ACC112 (cell line): ENCODE measurements at regions not wholly inside any gene's neighbourhood (a gene's known extent, or its start where the extent isn't known, plus 50 kb on each side); places are given as distances from the start of the nearest gene placed in this dataset.

Experiments
- H2AFZ ChIP-seq: fragments of 200-600 bp; sonication (generic); one replicate; pipeline ENCODE4 v1.6.0; 2017; ENCODE audit warnings: antibody characterized with exemption, low read length; ENCODE audit not compliant: unreplicated experiment
- H3K27ac ChIP-seq: fragments of 200-600 bp; sonication (generic); 2 replicates; pipeline ENCODE4 v1.5.1; 2014; ENCODE audit warnings: low read depth, mild to moderate bottlenecking, antibody characterized with exemption, low read length, moderate library complexity
- H3K27me3 ChIP-seq: fragments of 200-600 bp; sonication (generic); 2 replicates; pipeline ENCODE4 v1.6.1; 2014; ENCODE audit warnings: mild to moderate bottlenecking, antibody characterized with exemption, low read length, moderate library complexity, mixed read lengths; ENCODE audit not compliant: insufficient read depth
- H3K36me3 ChIP-seq: fragments of 200-600 bp; sonication (generic); 2 replicates; pipeline ENCODE4 v1.6.1; 2016; ENCODE audit warnings: mild to moderate bottlenecking, antibody characterized with exemption, low read length, moderate library complexity, mixed read lengths; ENCODE audit not compliant: insufficient read depth
- H3K4me1 ChIP-seq: fragments of 200-600 bp; sonication (generic); one replicate; pipeline ENCODE4 v1.6.1; 2016; ENCODE audit warnings: low read length, mixed read lengths; ENCODE audit not compliant: insufficient read depth, unreplicated experiment, control insufficient read depth
- H3K4me3 ChIP-seq: fragments of 200-600 bp; sonication (generic); 2 replicates; pipeline ENCODE4 v1.5.1; 2014; ENCODE audit warnings: mild to moderate bottlenecking, low read depth, low read length
- H3K79me2 ChIP-seq: fragments of 200-600 bp; sonication (generic); one replicate; pipeline ENCODE4 v1.6.0; 2016; ENCODE audit warnings: low read length; ENCODE audit not compliant: control insufficient read depth, unreplicated experiment, insufficient read depth

DNA sequence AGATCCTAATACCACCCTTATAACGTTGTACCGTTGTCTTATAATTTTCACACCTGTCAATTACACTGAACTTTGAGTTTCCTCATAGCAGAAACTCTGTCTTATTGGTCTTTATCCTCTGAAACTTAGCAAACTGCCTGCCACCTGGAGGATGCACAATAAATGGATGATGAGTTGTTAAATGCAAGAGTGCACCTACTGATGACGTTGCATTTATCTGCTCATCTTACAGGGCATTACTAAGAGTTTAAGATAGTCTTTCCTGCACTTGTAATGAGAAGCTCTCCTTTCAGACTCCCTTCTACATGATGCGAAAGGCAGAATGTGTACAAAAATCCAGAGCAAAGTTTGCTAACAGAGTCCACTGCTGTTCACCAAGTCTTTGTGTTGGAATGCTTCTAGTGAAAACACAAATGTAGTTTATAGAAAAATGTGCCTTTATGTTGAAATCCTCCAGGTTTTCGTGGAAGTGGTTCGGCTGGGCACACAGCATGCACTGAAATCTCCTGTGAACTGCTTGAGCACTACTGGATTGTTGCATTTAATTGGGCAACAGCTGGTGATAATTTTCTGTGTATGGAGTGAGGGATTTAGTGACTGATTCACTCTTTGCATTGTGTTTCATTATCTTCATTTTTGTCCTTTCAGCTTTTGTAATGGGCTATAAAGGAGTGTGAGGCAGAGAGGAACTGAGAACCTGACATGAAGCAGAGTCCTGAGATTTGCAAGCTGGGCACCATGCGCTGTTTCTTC, 665.8 kb upstream of the ID2 start:
- Histone ChIP-seq H3K79me2 (no peaks in the 10 kb centered on the region), H3K27me3 (no peaks in the 10 kb centered on the region), H3K27ac (no peak overlapping the region), H2AFZ (no peak overlapping the region), H3K36me3 (no peaks in the 10 kb centered on the region), H3K4me3 (no peak overlapping the region), H3K4me1 (no peaks in the 10 kb centered on the region)

DNA sequence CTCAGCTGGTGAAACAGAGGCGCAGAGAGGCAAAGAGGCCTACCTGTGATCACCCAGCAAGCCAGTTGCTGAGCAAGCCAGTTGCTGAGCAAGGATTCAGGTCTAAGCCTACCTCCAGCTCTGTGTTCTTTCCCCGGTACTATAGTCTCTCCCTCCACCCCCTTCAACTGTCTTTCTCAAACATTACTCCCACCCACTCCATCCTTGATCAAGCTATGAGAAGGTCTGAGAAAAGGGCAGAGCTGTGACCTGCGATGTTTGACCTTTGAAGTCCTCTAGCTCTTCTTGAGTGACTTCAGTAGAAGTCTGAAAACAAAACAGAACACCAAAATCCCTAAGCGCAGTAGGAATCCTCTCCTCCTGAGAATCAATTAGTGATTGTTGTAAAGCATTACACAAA, 665.2 kb upstream of the ID2 start:
- H3K4me1 ChIP-seq, result no peaks in the 10 kb centered on the region
- H3K27ac ChIP-seq, result no peak overlapping the region
- H3K79me2 ChIP-seq, result no peaks in the 10 kb centered on the region
- H3K4me3 ChIP-seq, result no peak overlapping the region
- no peaks in the 10 kb centered on the region for H3K36me3 ChIP-seq
- no peak overlapping the region for H2AFZ ChIP-seq
- H3K27me3 ChIP-seq, result no peaks in the 10 kb centered on the region

DNA sequence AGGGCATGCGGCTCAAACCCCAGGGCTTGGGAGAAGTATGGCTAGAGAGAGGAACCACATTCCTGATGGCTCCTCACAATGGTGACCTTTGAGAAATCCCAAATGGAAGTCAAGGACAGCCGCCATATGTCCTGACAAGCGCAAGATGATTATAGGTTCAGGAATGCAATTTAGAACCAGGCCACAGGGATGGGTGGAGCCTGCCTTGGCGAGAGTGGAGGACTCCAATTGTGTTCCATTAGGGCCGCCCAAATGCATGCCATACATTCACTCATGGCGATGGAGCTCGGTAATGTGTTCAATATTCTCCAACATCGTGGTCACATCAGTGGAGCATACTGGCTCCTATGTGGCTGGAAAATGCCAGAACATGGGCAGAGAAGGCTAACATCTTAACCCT, 662.9 kb upstream of the ID2 start:
- H3K4me3 ChIP-seq, result no peak overlapping the region
- H2AFZ ChIP-seq, result no peak overlapping the region
- H3K27me3 ChIP-seq, result no peaks in the 10 kb centered on the region
- H3K79me2 ChIP-seq, result no peaks in the 10 kb centered on the region
- H3K27ac ChIP-seq, result no peak overlapping the region
- H3K4me1 ChIP-seq, result no peaks in the 10 kb centered on the region
- no peaks in the 10 kb centered on the region for H3K36me3 ChIP-seq

DNA sequence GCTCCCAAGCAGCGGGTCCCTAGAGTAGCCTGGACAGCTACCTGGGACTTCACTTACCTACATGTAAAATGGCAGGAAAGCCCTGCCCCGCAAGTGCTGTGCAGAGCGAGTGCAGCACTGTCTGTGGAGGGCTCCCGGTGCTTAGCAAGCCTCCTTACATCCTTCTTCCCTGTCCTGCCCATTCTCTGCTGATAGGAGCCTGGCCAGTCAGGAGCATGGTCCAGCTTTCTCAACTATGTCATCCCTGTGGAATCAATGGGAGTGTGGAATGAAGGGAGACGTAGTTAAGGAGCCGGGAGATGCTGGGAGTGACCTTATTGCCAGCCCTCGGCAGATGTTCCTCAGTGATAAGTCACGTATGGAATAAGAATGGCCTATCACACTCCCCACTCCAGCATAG, 661.9 kb upstream of the ID2 start:
- no peak overlapping the region for H3K4me3 ChIP-seq
- H3K27ac ChIP-seq, result no peak overlapping the region
- no peaks in the 10 kb centered on the region for H3K4me1 ChIP-seq
- H3K27me3 ChIP-seq, result no peaks in the 10 kb centered on the region; the same call in 1 of the 2 replicates
- H3K79me2 ChIP-seq, result no peaks in the 10 kb centered on the region
- H2AFZ ChIP-seq, result no peak overlapping the region
- H3K36me3 ChIP-seq, result no peaks in the 10 kb centered on the region

DNA sequence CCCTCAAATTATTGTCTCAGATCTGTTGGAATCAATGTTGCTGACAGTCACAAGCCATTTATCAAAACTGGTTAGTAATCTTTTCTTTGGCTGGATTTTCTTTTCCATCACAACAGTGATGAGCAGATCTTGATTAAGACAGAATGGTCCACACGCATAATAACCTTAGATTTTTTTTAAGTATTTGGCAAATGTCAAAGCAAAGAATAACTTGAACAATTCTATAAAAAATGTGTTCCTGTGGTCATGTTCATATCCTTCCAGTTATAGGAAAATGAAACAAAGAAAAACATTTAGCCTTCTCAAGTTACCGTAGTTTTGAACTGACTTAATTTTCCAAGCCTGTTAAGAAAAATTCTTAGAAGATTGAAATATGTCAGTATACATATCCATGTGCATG, 659.9 kb upstream of the ID2 start:
- Histone ChIP-seq H3K4me3 (peak overlapping the region; percentile 37; the same call in 1 of the 2 replicates), H3K27me3 (no peaks in the 10 kb centered on the region; the same call in 1 of the 2 replicates), H3K4me1 (no peaks in the 10 kb centered on the region), H3K36me3 (no peaks in the 10 kb centered on the region), H2AFZ (no peak overlapping the region), H3K27ac (no peak overlapping the region), H3K79me2 (no peaks in the 10 kb centered on the region)

DNA sequence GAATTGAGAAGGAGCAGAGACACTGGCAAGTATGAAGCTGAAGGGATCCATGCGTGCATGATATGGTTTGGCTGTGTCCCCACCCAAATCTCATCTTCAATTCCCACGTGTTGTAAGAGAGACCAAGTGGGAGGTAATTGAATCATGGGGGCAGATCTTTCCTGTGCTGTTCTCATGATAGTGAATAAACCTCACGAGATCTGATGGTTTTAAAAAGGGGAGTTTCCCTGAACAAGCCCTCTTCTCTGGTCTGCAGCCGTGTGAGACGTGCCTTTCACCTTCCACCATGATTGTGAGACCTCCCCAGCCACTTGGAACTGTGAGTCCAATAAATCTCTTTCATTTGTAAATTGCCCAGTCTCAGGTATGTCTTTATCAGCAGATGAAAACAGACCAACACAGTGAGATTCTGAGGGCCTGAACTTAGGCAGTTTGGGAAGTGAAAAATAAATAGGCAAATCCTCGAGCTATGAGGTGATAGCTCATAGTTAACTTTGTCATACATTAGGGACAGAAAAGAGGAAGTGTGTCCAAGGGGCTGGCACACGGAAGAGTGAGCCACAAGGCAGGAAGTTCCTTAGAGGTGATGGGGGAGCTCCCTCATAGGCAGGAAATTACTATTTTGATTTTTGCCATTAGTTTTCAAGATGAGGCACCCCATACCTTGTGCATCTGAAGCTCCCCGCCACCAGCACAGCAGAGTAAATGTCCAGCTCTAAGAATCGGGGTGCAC, 658.8 kb upstream of the ID2 start:
- no peak overlapping the region for H3K27ac ChIP-seq
- H3K79me2 ChIP-seq, result no peaks in the 10 kb centered on the region
- H2AFZ ChIP-seq, result no peak overlapping the region
- H3K36me3 ChIP-seq, result no peaks in the 10 kb centered on the region
- no peak overlapping the region for H3K4me3 ChIP-seq
- no peaks in the 10 kb centered on the region; the same call in 1 of the 2 replicates for H3K27me3 ChIP-seq
- H3K4me1 ChIP-seq, result no peaks in the 10 kb centered on the region

DNA sequence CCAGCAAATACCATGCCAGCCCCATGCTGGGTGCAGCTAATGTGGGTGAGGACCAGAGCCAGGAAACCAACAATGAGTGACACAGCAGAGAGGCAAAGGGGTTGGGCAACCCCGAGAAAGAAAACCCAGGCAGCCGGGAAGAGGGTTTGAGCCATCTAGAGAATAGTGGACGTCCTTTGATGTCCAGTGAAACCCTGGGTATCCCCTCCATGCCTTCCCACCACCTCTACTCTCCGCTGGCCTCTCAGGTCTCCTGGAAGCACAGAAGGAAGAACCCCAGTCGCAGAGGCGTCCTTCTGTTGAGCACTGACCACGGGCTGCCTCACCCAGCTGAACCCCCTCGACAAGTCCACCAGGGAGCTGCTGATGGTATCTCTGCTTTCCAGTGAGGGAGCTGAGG, 657.4 kb upstream of the ID2 start:
- H3K27ac ChIP-seq, result no peak overlapping the region
- H3K4me1 ChIP-seq, result no peaks in the 10 kb centered on the region
- H3K79me2 ChIP-seq, result no peaks in the 10 kb centered on the region
- no peaks in the 10 kb centered on the region for H3K36me3 ChIP-seq
- no peaks in the 10 kb centered on the region; the same call in 1 of the 2 replicates for H3K27me3 ChIP-seq
- no peak overlapping the region for H3K4me3 ChIP-seq
- no peak overlapping the region for H2AFZ ChIP-seq

DNA sequence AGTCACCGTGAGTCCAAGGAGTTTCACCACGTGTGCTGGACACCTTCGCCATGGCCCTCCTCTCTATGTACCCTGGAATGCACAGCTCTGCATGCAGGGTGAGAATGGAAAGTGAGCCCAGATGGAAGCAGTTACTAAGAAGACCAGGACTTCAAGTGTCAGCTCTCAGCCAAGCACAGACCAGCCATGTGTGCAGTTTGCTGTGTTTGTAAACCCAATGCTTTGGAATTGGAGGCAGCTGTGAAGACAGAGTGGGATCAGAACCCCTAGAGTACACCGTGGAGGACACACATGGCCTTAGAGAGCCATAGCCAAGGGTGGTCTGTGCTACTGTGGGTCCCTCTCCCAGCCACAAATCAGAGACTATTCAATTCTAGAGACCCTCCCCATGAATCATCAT, 655.5 kb upstream of the ID2 start:
- no peak overlapping the region for H3K27ac ChIP-seq

DNA sequence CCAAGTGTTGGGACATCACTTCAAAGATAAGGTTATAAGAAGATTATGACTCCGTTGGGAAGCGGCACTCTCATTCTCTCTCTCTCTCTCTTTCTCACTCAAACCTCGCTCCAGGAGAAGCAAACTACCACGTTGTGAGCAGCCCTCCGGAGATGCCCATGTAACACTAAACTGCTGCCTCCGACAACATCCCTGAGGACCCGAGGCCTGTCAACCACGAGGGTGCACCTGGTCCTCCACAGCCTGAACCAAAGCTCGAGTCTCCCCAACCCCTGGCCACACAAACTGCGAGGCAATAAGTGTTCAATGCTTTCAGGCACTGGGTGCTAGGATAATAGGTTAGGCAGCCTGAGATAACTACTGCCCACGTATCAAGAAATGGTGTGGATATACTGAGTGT, 654.5 kb upstream of the ID2 start:
- Histone ChIP-seq H3K27me3 (no peaks in the 10 kb centered on the region; the same call in 1 of the 2 replicates), H3K27ac (no peak overlapping the region), H3K36me3 (no peaks in the 10 kb centered on the region), H2AFZ (no peak overlapping the region), H3K4me3 (no peak overlapping the region), H3K4me1 (no peaks in the 10 kb centered on the region), H3K79me2 (no peaks in the 10 kb centered on the region)

More for the DNA sequence above, 655.5 kb upstream of the ID2 start:
- H3K79me2 ChIP-seq, result no peaks in the 10 kb centered on the region
- H3K4me1 ChIP-seq, result no peaks in the 10 kb centered on the region
- H3K36me3 ChIP-seq, result no peaks in the 10 kb centered on the region
- no peak overlapping the region for H3K4me3 ChIP-seq
- H3K27me3 ChIP-seq, result no peaks in the 10 kb centered on the region; the same call in 1 of the 2 replicates
- H2AFZ ChIP-seq, result no peak overlapping the region

DNA sequence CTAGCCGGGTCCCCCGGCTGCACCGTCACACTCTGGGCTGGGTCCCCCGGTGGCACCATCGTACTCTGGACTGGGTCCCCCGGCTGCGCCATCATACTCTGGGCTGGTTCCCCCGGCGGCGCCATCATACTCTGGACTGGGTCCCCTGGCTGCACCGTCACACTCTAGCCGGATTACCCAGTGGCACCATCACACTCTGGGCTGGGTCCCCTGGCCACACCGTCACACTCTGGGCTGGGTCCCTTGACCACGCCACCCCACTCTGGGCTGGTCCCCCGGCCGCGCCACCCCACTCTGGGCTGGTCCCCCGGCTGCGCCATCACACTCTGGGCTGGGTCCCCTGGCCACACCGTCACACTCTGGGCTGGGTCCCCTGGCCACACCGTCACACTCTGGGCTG, 653.8 kb upstream of the ID2 start:
- Histone ChIP-seq H3K36me3 (no peaks in the 10 kb centered on the region), H3K27me3 (no peaks in the 10 kb centered on the region; the same call in 1 of the 2 replicates), H3K27ac (no peak overlapping the region), H3K4me1 (no peaks in the 10 kb centered on the region), H3K4me3 (no peak overlapping the region), H2AFZ (no peak overlapping the region), H3K79me2 (no peaks in the 10 kb centered on the region)

DNA sequence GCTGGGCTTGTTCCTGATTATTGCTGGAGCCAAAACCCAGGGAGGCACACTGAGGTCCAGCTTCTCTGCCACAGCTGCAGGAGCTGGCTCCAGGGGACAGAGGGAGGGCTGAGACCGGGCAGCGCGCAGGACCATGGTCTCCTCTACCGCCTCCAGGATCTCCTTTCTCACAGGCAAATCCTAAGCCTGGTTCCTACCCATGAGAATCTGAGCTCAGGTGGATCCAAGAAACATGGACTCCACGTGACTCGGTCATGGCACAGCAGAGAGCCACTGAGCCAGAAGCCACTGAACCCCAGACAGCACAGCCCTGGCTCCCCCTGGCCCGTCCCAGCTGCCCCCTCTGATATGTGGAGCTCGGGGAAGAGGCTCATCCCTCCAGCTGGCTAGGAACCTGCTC, 653.4 kb upstream of the ID2 start:
- H2AFZ ChIP-seq, result no peak overlapping the region
- no peak overlapping the region for H3K4me3 ChIP-seq
- no peaks in the 10 kb centered on the region for H3K36me3 ChIP-seq
- no peaks in the 10 kb centered on the region for H3K4me1 ChIP-seq
- H3K27ac ChIP-seq, result no peak overlapping the region
- H3K27me3 ChIP-seq, result no peaks in the 10 kb centered on the region; the same call in 1 of the 2 replicates
- no peaks in the 10 kb centered on the region for H3K79me2 ChIP-seq
